Fibroblast of skin of right biceps (primary cell): ENCODE measurements at regions not wholly inside any gene's neighbourhood (a gene's known extent, or its start where the extent isn't known, plus 50 kb on each side); places are given as distances from the start of the nearest gene placed in this dataset.

Experiments used
- DNase-seq: peaks from one replicate; pipeline ENCODE4 v3.0.0-alpha.2; 2013

GRCh38 chr9:117547904-117548303 lies 133.0 kb upstream of the ASTN2 start:
- no peak for DNase-seq

GRCh38 chr9:117546894-117547678 lies 132.2 kb upstream of the ASTN2 start:
- DNase-seq, result no peak

GRCh38 chr9:117545846-117546245 lies 131.0 kb upstream of the ASTN2 start:
- DNase-seq, result no peak

GRCh38 chr9:117543089-117543488 lies 128.2 kb upstream of the ASTN2 start:
- DNase-seq, result no peak

GRCh38 chr9:117542021-117542420 lies 127.2 kb upstream of the ASTN2 start:
- DNase-seq, result no peak

- DNase-seq, result no peak
Measured at GRCh38 chr9:117541181-117541580, 126.3 kb upstream of the ASTN2 start.

- DNase-seq, result no peak
Measured at GRCh38 chr9:117535973-117536372, 121.1 kb upstream of the ASTN2 start.

DNA sequence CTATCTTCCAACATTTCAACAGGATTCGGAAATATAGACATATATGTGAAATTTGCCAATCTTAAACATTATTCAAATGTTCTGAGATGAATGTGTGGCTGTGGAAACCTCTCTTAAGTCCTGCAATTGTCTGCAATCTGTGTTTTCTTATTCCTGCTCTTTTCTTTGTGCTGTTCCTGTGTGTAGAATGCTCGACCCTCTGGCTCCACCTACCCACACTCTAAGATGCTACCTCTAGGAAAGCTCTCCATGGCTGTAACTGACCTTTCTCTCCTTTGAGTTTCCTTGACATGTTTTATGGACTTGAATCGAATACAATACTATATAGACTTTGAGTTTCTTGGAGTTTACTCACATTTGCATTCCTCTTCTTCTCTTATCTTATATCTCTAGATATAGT lies 120.6 kb upstream of the ASTN2 start:
- no peak for DNase-seq

DNA sequence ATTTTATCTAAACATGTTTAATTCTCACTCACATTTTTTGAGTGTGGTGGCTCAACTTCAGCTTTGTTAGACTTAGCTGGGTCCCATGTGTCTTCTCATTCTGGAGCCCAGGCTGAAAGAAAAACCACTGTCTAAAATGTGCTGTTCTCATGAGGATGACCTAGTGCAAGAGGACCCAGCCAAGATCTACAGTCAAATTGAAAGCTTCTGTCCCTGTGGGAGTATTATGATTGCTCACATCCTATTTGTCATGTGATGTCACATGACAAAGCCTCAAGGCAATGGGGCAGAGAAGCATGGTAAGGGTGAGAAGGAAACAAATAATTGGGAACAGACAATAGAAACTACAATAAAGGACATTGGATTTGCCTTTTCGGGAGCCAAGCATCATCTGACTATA lies 113.4 kb upstream of the ASTN2 start:
- no peak for DNase-seq

- no peak for DNase-seq
Measured at GRCh38 chr9:117526674-117527073, 111.8 kb upstream of the ASTN2 start.

GRCh38 chr9:117523531-117524153 lies 108.8 kb upstream of the ASTN2 start:
- DNase-seq, result no peak

GRCh38 chr9:117521293-117521692 lies 106.4 kb upstream of the ASTN2 start:
- DNase-seq, result no peak

- DNase-seq, result no peak
Measured at GRCh38 chr9:117516676-117517632, 102.1 kb upstream of the ASTN2 start.

- no peak for DNase-seq
Measured at GRCh38 chr9:117511852-117512481, 97.1 kb upstream of the ASTN2 start.

DNA sequence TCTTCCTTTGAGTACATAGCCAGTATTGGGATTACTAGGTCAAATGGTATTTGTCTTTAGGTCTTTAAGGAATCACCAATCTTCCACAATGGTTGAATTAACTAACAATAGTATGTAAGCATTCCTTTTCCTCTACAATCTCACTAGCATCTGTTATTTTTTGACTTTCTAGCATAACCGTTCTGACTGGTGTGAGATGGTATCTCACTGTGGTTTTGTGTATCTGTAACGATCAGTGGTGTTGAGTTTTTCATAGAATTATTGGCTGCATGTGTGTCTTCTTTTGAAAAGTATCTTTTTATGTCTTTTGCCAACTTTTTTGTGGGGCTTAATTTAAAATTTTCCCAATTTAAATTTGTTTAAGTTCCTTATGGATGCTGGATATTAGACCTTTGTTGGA lies 81.5 kb upstream of the ASTN2 start:
- no peak for DNase-seq

DNA sequence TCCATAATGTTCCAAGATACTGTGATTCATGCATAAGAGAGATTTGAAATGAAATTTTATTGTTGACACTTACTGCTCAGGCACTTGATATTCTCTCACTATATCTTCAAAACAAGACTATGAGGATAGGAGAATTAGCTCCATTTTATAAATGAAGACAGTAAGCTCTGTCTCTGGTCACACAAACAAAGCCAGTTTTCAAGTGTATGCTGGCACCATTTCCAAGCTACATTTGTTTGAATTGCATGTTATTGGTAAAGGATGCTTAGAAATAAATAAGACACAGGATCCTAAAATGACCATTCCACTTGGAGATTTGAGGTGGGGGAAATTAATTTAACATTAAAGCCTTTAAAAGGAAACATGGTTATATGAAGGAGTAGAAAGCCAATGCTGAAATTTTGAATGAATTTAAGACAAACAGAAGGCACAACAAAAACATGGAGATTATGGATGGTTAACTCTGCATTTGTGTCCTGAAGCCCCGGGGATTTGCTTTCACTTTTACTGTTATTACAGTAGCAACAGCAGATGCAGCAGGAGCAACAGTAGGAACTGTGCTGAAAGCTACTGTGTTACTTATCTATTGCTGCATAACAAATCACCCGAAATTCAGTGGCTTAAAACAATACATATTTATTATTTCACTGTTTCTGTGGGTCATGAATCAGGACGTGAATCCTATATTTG lies 79.7 kb upstream of the ASTN2 start:
- DNase-seq, result no peak

GRCh38 chr9:117492476-117492875 lies 77.6 kb upstream of the ASTN2 start:
- no peak for DNase-seq

- DNase-seq, result no peak
Measured at GRCh38 chr9:117491491-117491890, 76.6 kb upstream of the ASTN2 start.

- DNase-seq, result no peak
Measured at GRCh38 chr9:117490199-117490598, 75.3 kb upstream of the ASTN2 start.

DNA sequence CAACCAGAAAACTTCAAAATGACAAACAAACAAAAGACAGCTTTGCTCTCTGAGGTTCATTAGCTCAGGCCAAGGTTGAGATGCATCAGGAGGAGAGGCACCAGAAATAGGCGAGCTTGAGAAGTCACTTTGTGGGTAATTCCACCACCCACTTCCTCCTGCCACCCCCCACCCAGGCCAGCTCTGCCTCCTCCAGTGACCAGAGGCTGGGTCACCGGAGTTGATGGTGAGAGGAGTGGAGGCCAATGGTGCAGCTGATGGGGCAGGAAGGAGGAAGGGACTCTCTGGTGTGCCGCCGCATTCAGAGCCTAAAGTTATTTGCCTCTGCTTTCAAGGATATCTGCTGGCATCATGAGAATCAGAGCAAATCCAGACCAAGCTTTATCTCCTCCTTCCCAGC lies 73.8 kb upstream of the ASTN2 start:
- no peak for DNase-seq

GRCh38 chr9:117487555-117488175 lies 72.8 kb upstream of the ASTN2 start:
- peak; percentile 58 for DNase-seq

- DNase-seq, result no peak
Measured at GRCh38 chr9:117486426-117486825, 71.6 kb upstream of the ASTN2 start.
